ENCODE measurements at regions not wholly inside any gene's neighbourhood (a gene's known extent, or its start where the extent isn't known, plus 50 kb on each side); places are given as distances from the start of the nearest gene placed in this dataset.

DNA sequence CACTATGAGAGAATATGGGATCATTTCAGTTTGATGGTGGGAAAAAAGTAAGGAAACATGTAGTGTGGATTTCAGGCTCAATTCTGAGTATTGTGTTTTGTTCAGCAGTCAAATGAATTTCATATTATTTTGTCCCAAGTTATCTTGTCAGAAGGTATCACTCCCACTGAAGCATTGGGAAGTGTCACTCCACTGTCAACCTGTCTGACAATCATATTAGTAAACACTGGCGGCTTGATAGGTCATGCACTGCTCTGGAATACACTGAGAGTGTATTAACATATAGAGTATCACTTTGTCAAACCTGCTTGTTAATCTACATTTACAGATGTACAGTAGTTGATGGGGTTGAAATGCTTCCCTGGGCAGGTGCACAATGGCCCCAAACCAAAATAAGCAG lies 203.6 kb downstream of the HS3ST3A1 start:
- DNase-seq (ENCODE audit: low read depth), result no peak
- H3K4me3 ChIP-seq (ENCODE audit: low read depth, low read length), result no peak overlapping the region
- TF ChIP-seq, protein P1, sequence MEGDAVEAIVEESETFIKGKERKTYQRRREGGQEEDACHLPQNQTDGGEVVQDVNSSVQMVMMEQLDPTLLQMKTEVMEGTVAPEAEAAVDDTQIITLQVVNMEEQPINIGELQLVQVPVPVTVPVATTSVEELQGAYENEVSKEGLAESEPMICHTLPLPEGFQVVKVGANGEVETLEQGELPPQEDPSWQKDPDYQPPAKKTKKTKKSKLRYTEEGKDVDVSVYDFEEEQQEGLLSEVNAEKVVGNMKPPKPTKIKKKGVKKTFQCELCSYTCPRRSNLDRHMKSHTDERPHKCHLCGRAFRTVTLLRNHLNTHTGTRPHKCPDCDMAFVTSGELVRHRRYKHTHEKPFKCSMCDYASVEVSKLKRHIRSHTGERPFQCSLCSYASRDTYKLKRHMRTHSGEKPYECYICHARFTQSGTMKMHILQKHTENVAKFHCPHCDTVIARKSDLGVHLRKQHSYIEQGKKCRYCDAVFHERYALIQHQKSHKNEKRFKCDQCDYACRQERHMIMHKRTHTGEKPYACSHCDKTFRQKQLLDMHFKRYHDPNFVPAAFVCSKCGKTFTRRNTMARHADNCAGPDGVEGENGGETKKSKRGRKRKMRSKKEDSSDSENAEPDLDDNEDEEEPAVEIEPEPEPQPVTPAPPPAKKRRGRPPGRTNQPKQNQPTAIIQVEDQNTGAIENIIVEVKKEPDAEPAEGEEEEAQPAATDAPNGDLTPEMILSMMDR (IDR thresholded peaks at IDR 0.05; ENCODE audit: control insufficient read depth, extremely low read depth, insufficient read depth), result no peak

DNA sequence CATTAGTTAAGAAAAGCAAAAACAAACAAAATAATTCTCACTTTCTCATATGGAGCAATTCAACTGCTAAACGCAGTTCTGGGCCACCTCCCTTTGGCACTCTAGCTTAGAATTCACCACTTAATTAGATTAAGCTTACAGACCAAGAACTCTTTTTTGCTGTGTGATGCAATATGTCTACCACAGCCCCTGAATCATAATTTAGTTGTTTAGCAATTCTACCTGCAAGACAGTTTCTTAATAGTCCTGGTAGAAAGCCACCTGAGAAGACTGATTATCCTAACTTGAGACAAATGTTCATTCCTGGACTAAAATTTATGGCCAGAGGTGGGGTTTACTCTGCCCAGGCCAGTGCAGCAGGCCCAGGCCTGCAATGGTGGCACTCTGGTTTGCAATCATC lies 205.9 kb downstream of the HS3ST3A1 start:
- H3K4me3 ChIP-seq (ENCODE audit: low read depth, low read length), result no peak overlapping the region
- DNase-seq (ENCODE audit: low read depth), result no peak
- TF ChIP-seq, protein P1 (IDR thresholded peaks at IDR 0.05; ENCODE audit: control insufficient read depth, extremely low read depth, insufficient read depth), result no peak

DNA sequence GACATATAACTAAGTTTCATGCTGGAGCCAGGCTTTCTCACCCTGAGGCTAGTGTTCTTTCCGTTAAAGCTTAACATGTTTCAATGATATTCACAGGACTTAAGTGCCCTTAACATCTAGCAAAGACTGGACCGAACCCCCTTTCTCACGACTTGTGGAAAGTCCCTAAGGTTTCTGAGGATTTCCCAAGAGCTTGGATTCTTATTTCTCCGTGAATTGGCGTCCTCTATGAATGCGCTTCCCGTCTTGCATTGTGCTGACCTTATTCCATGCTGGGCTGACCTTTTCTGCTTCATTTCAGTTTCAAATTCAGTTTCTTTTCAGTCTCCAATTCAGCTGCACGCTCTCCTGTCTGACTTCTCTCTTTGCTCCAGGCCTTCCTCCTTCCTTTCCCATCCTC lies 206.4 kb downstream of the HS3ST3A1 start:
- no peak for DNase-seq (ENCODE audit: low read depth)
- H3K4me3 ChIP-seq (ENCODE audit: low read depth, low read length), result no peak overlapping the region
- TF ChIP-seq, protein P1 (IDR thresholded peaks at IDR 0.05; ENCODE audit: control insufficient read depth, extremely low read depth, insufficient read depth), result no peak

DNA sequence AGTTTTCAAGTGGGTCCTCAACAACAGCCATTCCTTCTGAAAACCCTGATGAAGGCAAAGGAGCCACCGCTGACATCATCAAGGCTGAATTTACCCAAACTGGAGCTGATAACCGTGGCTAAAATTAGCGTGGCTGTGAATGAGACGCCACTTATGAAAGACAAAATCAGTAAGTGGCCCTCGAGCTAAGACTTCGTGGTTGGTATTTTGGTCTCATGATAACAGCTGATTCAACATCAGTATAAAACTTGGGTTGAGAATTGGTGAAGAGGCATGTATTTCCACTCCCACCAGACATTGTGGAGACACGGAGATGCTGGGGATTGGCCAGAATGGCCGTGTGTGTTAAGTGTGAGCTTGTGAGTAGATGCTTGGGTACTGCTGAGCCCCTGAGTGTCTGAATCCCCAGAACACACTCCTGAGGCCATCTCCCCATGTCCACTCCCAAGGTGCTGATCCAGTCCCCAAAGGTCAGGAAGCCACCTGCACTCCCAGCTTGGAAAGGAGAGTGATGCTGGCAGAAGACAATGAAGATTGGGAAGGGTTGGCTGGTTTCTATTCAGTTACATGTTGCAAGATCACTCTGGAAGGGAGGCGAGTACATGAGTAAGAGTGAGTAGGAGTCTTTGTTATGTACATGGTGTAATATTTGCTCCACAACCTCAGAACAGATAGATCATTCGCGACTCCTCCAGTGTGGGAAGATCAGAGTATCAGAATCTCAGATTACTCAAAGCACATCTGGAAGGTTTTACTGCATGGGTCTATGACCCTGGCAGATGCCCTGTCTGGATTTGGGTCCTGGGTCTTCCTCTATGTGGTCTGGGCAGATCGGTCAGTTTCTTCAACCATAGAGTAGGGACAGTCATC lies 207.7 kb downstream of the HS3ST3A1 start:
- TF ChIP-seq, protein P1 (IDR thresholded peaks at IDR 0.05; ENCODE audit: control insufficient read depth, extremely low read depth, insufficient read depth), result no peak
- DNase-seq (ENCODE audit: low read depth), result no peak
- no peak overlapping the region for H3K4me3 ChIP-seq (ENCODE audit: low read depth, low read length)

DNA sequence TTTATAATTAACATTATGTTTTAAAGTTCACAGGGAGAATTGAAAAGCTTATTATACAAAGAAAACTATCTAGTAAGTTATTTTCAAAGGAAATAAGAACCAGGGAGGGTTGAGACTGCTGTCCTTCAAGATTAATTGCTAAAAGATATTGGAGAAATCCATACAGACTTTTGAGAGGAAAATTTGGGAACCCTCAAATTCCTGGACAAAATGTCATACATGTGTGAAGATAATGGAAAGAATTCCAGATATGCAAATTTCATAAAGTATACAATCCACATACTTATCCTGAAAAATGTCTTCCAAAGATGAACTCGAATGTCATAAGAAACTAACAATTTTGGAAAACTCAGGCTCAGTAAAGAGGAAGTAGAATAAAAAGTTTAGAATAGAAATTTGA lies 213.8 kb downstream of the HS3ST3A1 start:
- TF ChIP-seq, protein P1 (IDR thresholded peaks at IDR 0.05; ENCODE audit: control insufficient read depth, extremely low read depth, insufficient read depth), result no peak
- DNase-seq (ENCODE audit: low read depth), result no peak
- H3K4me3 ChIP-seq (ENCODE audit: low read depth, low read length), result no peak overlapping the region

DNA sequence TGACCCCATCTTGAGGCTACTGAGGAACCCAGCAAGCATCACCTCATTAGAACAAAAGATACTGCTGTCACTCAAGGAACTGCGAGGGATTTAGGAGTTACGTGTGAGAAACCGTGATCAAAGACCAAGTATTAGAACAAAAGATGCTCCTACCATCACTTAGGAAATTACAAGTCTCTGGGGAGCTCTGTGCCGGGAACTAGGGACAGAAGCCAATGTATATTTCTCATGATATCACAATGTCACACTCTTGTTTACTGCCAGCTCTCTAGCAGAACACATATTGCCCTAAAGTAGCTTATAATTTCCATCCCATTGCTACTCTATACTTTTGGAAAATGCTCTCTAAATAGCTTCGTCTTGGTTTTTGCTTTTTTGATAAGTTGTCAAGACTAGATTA lies 214.5 kb downstream of the HS3ST3A1 start:
- TF ChIP-seq, protein P1 (IDR thresholded peaks at IDR 0.05; ENCODE audit: control insufficient read depth, extremely low read depth, insufficient read depth), result no peak
- DNase-seq (ENCODE audit: low read depth), result no peak
- H3K4me3 ChIP-seq (ENCODE audit: low read depth, low read length), result no peak overlapping the region

DNA sequence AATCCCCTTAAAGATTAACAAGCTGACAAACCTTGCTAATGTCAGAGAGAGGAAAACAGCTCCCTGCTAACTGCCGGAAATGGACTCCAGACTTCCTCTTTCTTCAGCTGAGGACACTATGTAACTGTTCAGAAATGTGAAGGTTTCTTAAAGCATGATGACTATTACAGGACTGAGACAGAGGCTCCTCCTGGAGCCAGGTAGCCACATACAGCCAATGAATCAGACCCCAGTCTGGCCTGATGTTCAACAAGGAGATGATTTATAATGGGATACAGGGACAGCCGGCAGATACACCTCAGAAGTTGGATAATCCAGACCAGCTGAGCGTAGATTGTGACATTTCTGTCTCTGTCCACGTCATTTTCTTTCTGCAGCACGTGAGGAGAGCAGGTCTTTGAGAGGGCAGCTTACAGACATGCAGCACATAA lies 216.2 kb downstream of the HS3ST3A1 start:
- TF ChIP-seq, protein P1 (IDR thresholded peaks at IDR 0.05; ENCODE audit: control insufficient read depth, extremely low read depth, insufficient read depth), result no peak
- no peak overlapping the region for H3K4me3 ChIP-seq (ENCODE audit: low read depth, low read length)
- no peak for DNase-seq (ENCODE audit: low read depth)
